GM23338 (cell line): ENCODE measurements at regions not wholly inside any gene's neighbourhood (a gene's known extent, or its start where the extent isn't known, plus 50 kb on each side); places are given as distances from the start of the nearest gene placed in this dataset.

Source experiments
- ATAC-seq: fragments of 200-7000 bp; cut with Tn5 transposase; 3 replicates; pipeline ENCODE4 v1.9.1; 2020
- DNase-seq: peaks from one replicate; pipeline ENCODE4 v3.0.0-alpha.2; 2015; ENCODE audit warnings: low spot score
- H2AFZ ChIP-seq: fragments of 200-600 bp; sonication (generic); 2 replicates; pipeline ENCODE4 v1.8.0; 2016; ENCODE audit warnings: antibody characterized with exemption, mild to moderate bottlenecking, moderate library complexity
- H3F3A ChIP-seq: fragments of 200-600 bp; sonication (generic); replicated peaks from 2 replicates; pipeline ENCODE4 v1.8.0; 2017; ENCODE audit warnings: antibody characterized with exemption, mixed run types, low read depth
- H3K27ac ChIP-seq: fragments of 200-600 bp; sonication (generic); 2 replicates; pipeline ENCODE4 v1.6.1; 2016; ENCODE audit warnings: low read depth
- H3K27me3 ChIP-seq: fragments of 200-600 bp; sonication (generic); 2 replicates; pipeline ENCODE4 v1.8.0; 2016; ENCODE audit warnings: mild to moderate bottlenecking, mixed run types, moderate library complexity; ENCODE audit not compliant: insufficient read depth
- H3K36me3 ChIP-seq: fragments of 200-600 bp; sonication (generic); 2 replicates; pipeline ENCODE4 v1.8.0; 2016; ENCODE audit warnings: mild to moderate bottlenecking; ENCODE audit not compliant: insufficient read depth
- H3K4me1 ChIP-seq: fragments of 200-600 bp; sonication (generic); 2 replicates; pipeline ENCODE4 v1.8.0; 2016; ENCODE audit warnings: mild to moderate bottlenecking, moderate library complexity; ENCODE audit not compliant: insufficient read depth
- H3K4me2 ChIP-seq: fragments of 200-600 bp; sonication (generic); 2 replicates; pipeline ENCODE4 v1.7.1; 2017; ENCODE audit warnings: mixed run types
- H3K4me3 ChIP-seq: fragments of 200-600 bp; sonication (generic); 2 replicates; pipeline ENCODE4 v1.6.1; 2016; ENCODE audit warnings: mixed run types
- H3K79me2 ChIP-seq: fragments of 200-600 bp; sonication (generic); replicated peaks from 2 replicates; pipeline ENCODE4 v1.8.0; 2017; ENCODE audit warnings: mild to moderate bottlenecking; ENCODE audit not compliant: insufficient read depth
- H3K9me2 ChIP-seq: fragments of 200-600 bp; sonication (generic); 2 replicates; pipeline ENCODE4 v1.8.0; 2017; ENCODE audit not compliant: insufficient read depth
- H4K20me1 ChIP-seq: fragments of 200-600 bp; sonication (generic); replicated peaks from 2 replicates; pipeline ENCODE4 v1.8.0; 2017; ENCODE audit warnings: mild to moderate bottlenecking; ENCODE audit not compliant: insufficient read depth
- H3K27ac Mint-ChIP-seq: 2 replicates; pipeline ENCODE4 v1.8.0; 2020; ENCODE audit warnings: inconsistent platforms, mild to moderate bottlenecking, moderate library complexity, mixed read lengths
- H3K27me3 Mint-ChIP-seq: 3 replicates; pipeline ENCODE4 v1.8.0; 2022; ENCODE audit warnings: low read depth, mild to moderate bottlenecking, moderate library complexity, mixed read lengths, inconsistent platforms; ENCODE audit not compliant: insufficient read depth, poor library complexity
- H3K36me3 Mint-ChIP-seq: 3 replicates; pipeline ENCODE4 v1.8.0; 2021; ENCODE audit warnings: low read depth, mild to moderate bottlenecking, inconsistent platforms, moderate library complexity, mixed read lengths
- H3K4me1 Mint-ChIP-seq: 3 replicates; pipeline ENCODE4 v1.8.0; 2020; ENCODE audit warnings: mild to moderate bottlenecking, inconsistent platforms, mixed read lengths
- H3K4me3 Mint-ChIP-seq: 3 replicates; pipeline ENCODE4 v1.8.0; 2021; ENCODE audit warnings: moderate library complexity, mild to moderate bottlenecking, inconsistent platforms, mixed read lengths
- H3K9me3 Mint-ChIP-seq: 3 replicates; pipeline ENCODE4 v1.8.0; 2020; ENCODE audit warnings: moderate library complexity, mild to moderate bottlenecking, inconsistent platforms, mixed read lengths
- CREB1 ChIP-seq: fragments of 250-450 bp; sonication (Bioruptor Pico); IDR thresholded peaks from 2 replicates; pipeline ENCODE4 v1.5.0; 2020; ENCODE audit warnings: low read depth, mild to moderate bottlenecking, moderate library complexity
- EZH2 ChIP-seq: fragments of 200-600 bp; sonication (generic); IDR thresholded peaks from one replicate; pipeline ENCODE4 v1.8.0; 2017; ENCODE audit warnings: antibody characterized with exemption, mild to moderate bottlenecking, low read depth; ENCODE audit not compliant: unreplicated experiment
- EZH2phosphoT487 ChIP-seq: fragments of 200-600 bp; sonication (generic); IDR thresholded peaks from one replicate; pipeline ENCODE4 v1.8.1; 2018; ENCODE audit warnings: antibody characterized with exemption; ENCODE audit not compliant: unreplicated experiment
- JUNB ChIP-seq: IDR thresholded peaks from one replicate; pipeline ENCODE4 v1.6.1; 2016; ENCODE audit warnings: antibody characterized with exemption; ENCODE audit not compliant: unreplicated experiment
- NANOG ChIP-seq: IDR thresholded peaks from 2 replicates; pipeline ENCODE4 v1.6.1; 2016; ENCODE audit warnings: antibody characterized with exemption, borderline replicate concordance
- POLR2AphosphoS5 ChIP-seq: IDR thresholded peaks from 2 replicates; pipeline ENCODE4 v1.6.1; 2016; ENCODE audit warnings: antibody characterized with exemption, low read depth
- STAT1 ChIP-seq: IDR thresholded peaks from one replicate; pipeline ENCODE4 v1.6.1; 2016; ENCODE audit warnings: antibody characterized with exemption; ENCODE audit not compliant: unreplicated experiment
- ZNF114 ChIP-seq: fragments of 250-450 bp; sonication (Bioruptor Pico); IDR thresholded peaks from 2 replicates; pipeline ENCODE4 v1.5.0; 2020; ENCODE audit warnings: mild to moderate bottlenecking, moderate library complexity
- ZNF331 ChIP-seq: fragments of 250-450 bp; sonication (Bioruptor Pico); IDR thresholded peaks from 2 replicates; pipeline ENCODE4 v1.5.0; 2020; ENCODE audit warnings: low read depth, mild to moderate bottlenecking, moderate library complexity
- TF ChIP-seq, protein P1 (sequence below): IDR thresholded peaks from one replicate; pipeline ENCODE4 v1.6.1; 2018; ENCODE audit warnings: antibody characterized with exemption; ENCODE audit not compliant: unreplicated experiment
- TF ChIP-seq, protein P2 (sequence below), 2 experiments: fragments of 200-600 bp in 1 of 2; sonication (generic) in 1 of 2; conservative IDR thresholded peaks; 2 replicates each; pipeline versions ENCODE4 v1.5.1 to v1.6.1; 2016 to 2017; ENCODE audit warnings: antibody characterized with exemption in 2 of 2, low read depth in 2 of 2, mild to moderate bottlenecking in 2 of 2, moderate library complexity in 1 of 2
- TF ChIP-seq, protein P3 (sequence below): IDR thresholded peaks from 2 replicates; pipeline ENCODE4 v1.6.1; 2016; ENCODE audit warnings: antibody characterized with exemption

DNA sequence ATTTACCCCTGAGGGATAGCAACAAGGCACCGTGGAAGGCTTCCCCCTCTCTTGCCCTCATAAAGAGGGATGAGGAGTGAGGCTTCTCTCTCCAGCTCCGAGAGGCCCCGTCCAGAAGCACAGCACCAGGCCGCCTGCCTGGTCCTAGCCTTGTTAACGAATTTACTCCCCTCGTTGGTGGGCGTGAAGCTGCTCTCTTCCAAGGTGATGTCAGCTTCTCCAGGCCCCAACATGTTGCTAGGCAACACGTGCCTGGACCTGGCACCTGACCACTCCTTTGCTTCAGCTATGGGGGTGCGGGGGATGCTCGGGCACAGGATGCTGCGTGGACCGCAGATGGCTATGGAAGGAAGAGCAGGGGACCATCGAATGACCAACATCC is 135.2 kb upstream of the MGMT start:
- H3F3A ChIP-seq, result no peaks in the 10 kb centered on the region
- no peaks in the 10 kb centered on the region for H3K9me2 ChIP-seq
- no peaks in the 10 kb centered on the region for H3K79me2 ChIP-seq
- no peaks in the 10 kb centered on the region for H3K27me3 ChIP-seq
- Mint-ChIP-seq H3K4me3 (no peak overlapping the region), H3K9me3 (no peaks in the 10 kb centered on the region), H3K36me3 (no peaks in the 10 kb centered on the region), H3K27me3 (no peaks in the 10 kb centered on the region), H3K27ac (no peak overlapping the region), H3K4me1 (peaks cover 30% of the 10 kb centered on the region)
- no peaks in the 10 kb centered on the region for H3K4me1 ChIP-seq
- no peak overlapping the region for H3K4me2 ChIP-seq
- no peak for DNase-seq
- no peak overlapping the region for H2AFZ ChIP-seq
- H4K20me1 ChIP-seq, result no peaks in the 10 kb centered on the region
- no peak overlapping the region for H3K27ac ChIP-seq
- TF ChIP-seq POLR2AphosphoS5, result no peak
- no peak for TF ChIP-seq EZH2phosphoT487
- no peak for TF ChIP-seq NANOG
- TF ChIP-seq STAT1, result no peak
- no peak for TF ChIP-seq ZNF331
- no peak for ATAC-seq
- H3K4me3 ChIP-seq, result no peak overlapping the region
- H3K36me3 ChIP-seq, result no peaks in the 10 kb centered on the region

DNA sequence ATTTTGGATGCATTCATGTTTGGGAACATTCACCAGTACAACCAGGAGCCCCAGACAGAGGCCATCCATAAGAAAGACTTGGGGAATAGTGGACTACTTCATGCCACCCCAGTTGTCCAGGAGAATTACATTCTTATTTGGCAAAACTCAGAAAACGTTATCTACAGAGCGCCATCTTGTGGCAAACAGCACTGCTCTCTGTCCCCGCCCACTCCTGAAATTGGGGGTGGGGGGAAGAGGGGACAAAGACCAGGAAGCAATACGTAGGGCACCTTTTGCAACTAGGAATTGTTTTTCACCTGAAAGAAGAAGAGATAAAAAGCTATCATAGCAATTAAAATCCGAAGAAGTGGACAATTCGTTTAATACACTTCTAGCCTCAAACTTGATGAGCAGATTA is 134.6 kb upstream of the MGMT start:
- H3F3A ChIP-seq, result no peaks in the 10 kb centered on the region
- H3K9me2 ChIP-seq, result no peaks in the 10 kb centered on the region
- H3K4me3 ChIP-seq, result no peak overlapping the region
- H3K79me2 ChIP-seq, result no peaks in the 10 kb centered on the region
- DNase-seq (peak; percentile 90), ATAC-seq (peak; percentile 89)
- Mint-ChIP-seq H3K27ac (peak overlapping the region; percentile 77), H3K36me3 (no peaks in the 10 kb centered on the region), H3K4me3 (no peak overlapping the region), H3K4me1 (peaks cover 30% of the 10 kb centered on the region), H3K27me3 (no peaks in the 10 kb centered on the region), H3K9me3 (no peaks in the 10 kb centered on the region)
- H2AFZ ChIP-seq, result no peak overlapping the region
- H3K27me3 ChIP-seq, result no peaks in the 10 kb centered on the region
- H3K4me2 ChIP-seq, result no peak overlapping the region
- TF ChIP-seq JUNB, result no peak
- TF ChIP-seq CREB1 (CRISPR knock-in tag), result 0 out of 2 replicates have a peak, but pooled peaks have one; percentile 23
- TF ChIP-seq, protein P1, sequence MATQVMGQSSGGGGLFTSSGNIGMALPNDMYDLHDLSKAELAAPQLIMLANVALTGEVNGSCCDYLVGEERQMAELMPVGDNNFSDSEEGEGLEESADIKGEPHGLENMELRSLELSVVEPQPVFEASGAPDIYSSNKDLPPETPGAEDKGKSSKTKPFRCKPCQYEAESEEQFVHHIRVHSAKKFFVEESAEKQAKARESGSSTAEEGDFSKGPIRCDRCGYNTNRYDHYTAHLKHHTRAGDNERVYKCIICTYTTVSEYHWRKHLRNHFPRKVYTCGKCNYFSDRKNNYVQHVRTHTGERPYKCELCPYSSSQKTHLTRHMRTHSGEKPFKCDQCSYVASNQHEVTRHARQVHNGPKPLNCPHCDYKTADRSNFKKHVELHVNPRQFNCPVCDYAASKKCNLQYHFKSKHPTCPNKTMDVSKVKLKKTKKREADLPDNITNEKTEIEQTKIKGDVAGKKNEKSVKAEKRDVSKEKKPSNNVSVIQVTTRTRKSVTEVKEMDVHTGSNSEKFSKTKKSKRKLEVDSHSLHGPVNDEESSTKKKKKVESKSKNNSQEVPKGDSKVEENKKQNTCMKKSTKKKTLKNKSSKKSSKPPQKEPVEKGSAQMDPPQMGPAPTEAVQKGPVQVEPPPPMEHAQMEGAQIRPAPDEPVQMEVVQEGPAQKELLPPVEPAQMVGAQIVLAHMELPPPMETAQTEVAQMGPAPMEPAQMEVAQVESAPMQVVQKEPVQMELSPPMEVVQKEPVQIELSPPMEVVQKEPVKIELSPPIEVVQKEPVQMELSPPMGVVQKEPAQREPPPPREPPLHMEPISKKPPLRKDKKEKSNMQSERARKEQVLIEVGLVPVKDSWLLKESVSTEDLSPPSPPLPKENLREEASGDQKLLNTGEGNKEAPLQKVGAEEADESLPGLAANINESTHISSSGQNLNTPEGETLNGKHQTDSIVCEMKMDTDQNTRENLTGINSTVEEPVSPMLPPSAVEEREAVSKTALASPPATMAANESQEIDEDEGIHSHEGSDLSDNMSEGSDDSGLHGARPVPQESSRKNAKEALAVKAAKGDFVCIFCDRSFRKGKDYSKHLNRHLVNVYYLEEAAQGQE, result no peak
- TF ChIP-seq NANOG, result no peak
- TF ChIP-seq, protein P2, sequence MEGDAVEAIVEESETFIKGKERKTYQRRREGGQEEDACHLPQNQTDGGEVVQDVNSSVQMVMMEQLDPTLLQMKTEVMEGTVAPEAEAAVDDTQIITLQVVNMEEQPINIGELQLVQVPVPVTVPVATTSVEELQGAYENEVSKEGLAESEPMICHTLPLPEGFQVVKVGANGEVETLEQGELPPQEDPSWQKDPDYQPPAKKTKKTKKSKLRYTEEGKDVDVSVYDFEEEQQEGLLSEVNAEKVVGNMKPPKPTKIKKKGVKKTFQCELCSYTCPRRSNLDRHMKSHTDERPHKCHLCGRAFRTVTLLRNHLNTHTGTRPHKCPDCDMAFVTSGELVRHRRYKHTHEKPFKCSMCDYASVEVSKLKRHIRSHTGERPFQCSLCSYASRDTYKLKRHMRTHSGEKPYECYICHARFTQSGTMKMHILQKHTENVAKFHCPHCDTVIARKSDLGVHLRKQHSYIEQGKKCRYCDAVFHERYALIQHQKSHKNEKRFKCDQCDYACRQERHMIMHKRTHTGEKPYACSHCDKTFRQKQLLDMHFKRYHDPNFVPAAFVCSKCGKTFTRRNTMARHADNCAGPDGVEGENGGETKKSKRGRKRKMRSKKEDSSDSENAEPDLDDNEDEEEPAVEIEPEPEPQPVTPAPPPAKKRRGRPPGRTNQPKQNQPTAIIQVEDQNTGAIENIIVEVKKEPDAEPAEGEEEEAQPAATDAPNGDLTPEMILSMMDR (conservative IDR thresholded peaks at IDR 0.05; ENCODE audit: low read depth in 2 of 2), result peak; percentile 87 to 94
- TF ChIP-seq ZNF331, result no peak
- TF ChIP-seq EZH2, result no peak
- TF ChIP-seq, protein P3, sequence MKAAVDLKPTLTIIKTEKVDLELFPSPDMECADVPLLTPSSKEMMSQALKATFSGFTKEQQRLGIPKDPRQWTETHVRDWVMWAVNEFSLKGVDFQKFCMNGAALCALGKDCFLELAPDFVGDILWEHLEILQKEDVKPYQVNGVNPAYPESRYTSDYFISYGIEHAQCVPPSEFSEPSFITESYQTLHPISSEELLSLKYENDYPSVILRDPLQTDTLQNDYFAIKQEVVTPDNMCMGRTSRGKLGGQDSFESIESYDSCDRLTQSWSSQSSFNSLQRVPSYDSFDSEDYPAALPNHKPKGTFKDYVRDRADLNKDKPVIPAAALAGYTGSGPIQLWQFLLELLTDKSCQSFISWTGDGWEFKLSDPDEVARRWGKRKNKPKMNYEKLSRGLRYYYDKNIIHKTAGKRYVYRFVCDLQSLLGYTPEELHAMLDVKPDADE, result no peak
- no peak for TF ChIP-seq ZNF114 (CRISPR knock-in tag)
- no peaks in the 10 kb centered on the region for H3K4me1 ChIP-seq
- H4K20me1 ChIP-seq, result no peaks in the 10 kb centered on the region
- no peak overlapping the region for H3K27ac ChIP-seq
- no peaks in the 10 kb centered on the region for H3K36me3 ChIP-seq
